HEK293 (cell line): ENCODE measurements at regions not wholly inside any gene's neighbourhood (a gene's known extent, or its start where the extent isn't known, plus 50 kb on each side); places are given as distances from the start of the nearest gene placed in this dataset.

Experiments used
- OSR2 ChIP-seq: fragments of 450-650 bp; formaldehyde crosslinking; IDR thresholded peaks from 2 replicates; pipeline ENCODE4 v1.5.1; 2016; ENCODE audit warnings: missing biosample characterization, missing genetic modification characterization
- OVOL3 ChIP-seq: fragments of 450-650 bp; formaldehyde crosslinking; IDR thresholded peaks from 2 replicates; pipeline ENCODE4 v1.5.1; 2016; ENCODE audit warnings: missing biosample characterization, missing genetic modification characterization
- SETDB1 ChIP-seq: IDR thresholded peaks from one replicate; pipeline ENCODE4 v1.6.1; 2017; ENCODE audit warnings: mild to moderate bottlenecking, low read length, moderate library complexity, mixed read lengths; ENCODE audit not compliant: insufficient read length
- ZEB2 ChIP-seq: fragments of 450-650 bp; formaldehyde crosslinking; IDR thresholded peaks from 2 replicates; pipeline ENCODE4 v1.5.1; 2016; ENCODE audit warnings: missing biosample characterization, missing genetic modification characterization
- ZFP69B ChIP-seq: fragments of 450-650 bp; formaldehyde crosslinking; IDR thresholded peaks from 2 replicates; pipeline ENCODE4 v1.5.1; 2016; ENCODE audit warnings: missing biosample characterization, missing genetic modification characterization
- ZNF274 ChIP-seq, 2 experiments: fragments of 200-500 bp in 1 of 2; fragments of 450-650 bp in 1 of 2; sonication (Bioruptor generic) in 1 of 2; formaldehyde crosslinking in 1 of 2; IDR thresholded peaks; 2 replicates each; pipeline versions ENCODE4 v1.5.1 to v1.6.1; 2014 to 2016; ENCODE audit warnings: borderline replicate concordance in 1 of 2, inconsistent platforms in 1 of 2, low read length in 1 of 2, missing biosample characterization in 1 of 2, missing genetic modification characterization in 1 of 2
- ZNF391 ChIP-seq: fragments of 450-650 bp; formaldehyde crosslinking; IDR thresholded peaks from 2 replicates; pipeline ENCODE4 v1.5.1; 2016; ENCODE audit warnings: low read depth, missing biosample characterization, missing genetic modification characterization, borderline replicate concordance
- ZNF600 ChIP-seq: fragments of 450-650 bp; formaldehyde crosslinking; IDR thresholded peaks from 2 replicates; pipeline ENCODE4 v1.5.1; 2016; ENCODE audit warnings: missing biosample characterization, missing genetic modification characterization
- ZNF677 ChIP-seq: fragments of 450-650 bp; IDR thresholded peaks from 2 replicates; pipeline ENCODE4 v1.5.0; 2018; ENCODE audit warnings: missing biosample characterization, mild to moderate bottlenecking, missing genetic modification characterization, moderate library complexity
- ZNF707 ChIP-seq: fragments of 450-650 bp; formaldehyde crosslinking; IDR thresholded peaks from 2 replicates; pipeline ENCODE4 v1.5.1; 2016; ENCODE audit warnings: missing biosample characterization, missing genetic modification characterization
- TF ChIP-seq, protein P1 (sequence below): fragments of 450-650 bp; formaldehyde crosslinking; IDR thresholded peaks from 2 replicates; pipeline ENCODE4 v1.5.1; 2016; ENCODE audit warnings: missing biosample characterization, missing genetic modification characterization
- TF ChIP-seq, protein P2 (sequence below): fragments of 450-650 bp; formaldehyde crosslinking; IDR thresholded peaks from 2 replicates; pipeline ENCODE4 v1.5.1; 2016; ENCODE audit warnings: missing biosample characterization, missing genetic modification characterization, low read depth
- TF ChIP-seq, protein P3 (sequence below): fragments of 450-650 bp; formaldehyde crosslinking; IDR thresholded peaks from 2 replicates; pipeline ENCODE4 v1.5.1; 2016; ENCODE audit warnings: missing biosample characterization, missing genetic modification characterization
- TF ChIP-seq, protein P4 (sequence below): fragments of 450-650 bp; formaldehyde crosslinking; IDR thresholded peaks from 2 replicates; pipeline ENCODE4 v1.5.1; 2016; ENCODE audit warnings: missing biosample characterization, missing genetic modification characterization

DNA sequence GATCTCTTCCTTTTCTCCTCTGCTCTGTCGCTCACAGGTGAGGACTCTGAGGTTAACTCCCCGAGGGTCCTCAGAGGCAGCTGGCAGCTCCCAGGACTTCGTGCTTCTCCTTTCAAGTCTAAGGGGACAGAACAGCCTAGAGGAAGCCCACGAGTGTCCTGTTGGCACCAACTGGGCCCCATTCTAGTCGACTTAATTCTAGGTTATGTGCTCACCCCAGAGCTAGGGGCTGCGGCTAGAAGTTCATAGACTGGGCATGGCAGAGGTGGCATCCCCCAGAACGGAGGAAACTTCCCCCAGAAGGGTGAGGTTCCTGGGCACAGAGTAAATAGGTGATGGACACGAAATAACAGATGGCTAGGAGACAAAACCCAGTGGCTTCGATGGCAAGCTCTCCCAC, 259.4 kb downstream of the TEX36 start:
- TF ChIP-seq, protein P1, sequence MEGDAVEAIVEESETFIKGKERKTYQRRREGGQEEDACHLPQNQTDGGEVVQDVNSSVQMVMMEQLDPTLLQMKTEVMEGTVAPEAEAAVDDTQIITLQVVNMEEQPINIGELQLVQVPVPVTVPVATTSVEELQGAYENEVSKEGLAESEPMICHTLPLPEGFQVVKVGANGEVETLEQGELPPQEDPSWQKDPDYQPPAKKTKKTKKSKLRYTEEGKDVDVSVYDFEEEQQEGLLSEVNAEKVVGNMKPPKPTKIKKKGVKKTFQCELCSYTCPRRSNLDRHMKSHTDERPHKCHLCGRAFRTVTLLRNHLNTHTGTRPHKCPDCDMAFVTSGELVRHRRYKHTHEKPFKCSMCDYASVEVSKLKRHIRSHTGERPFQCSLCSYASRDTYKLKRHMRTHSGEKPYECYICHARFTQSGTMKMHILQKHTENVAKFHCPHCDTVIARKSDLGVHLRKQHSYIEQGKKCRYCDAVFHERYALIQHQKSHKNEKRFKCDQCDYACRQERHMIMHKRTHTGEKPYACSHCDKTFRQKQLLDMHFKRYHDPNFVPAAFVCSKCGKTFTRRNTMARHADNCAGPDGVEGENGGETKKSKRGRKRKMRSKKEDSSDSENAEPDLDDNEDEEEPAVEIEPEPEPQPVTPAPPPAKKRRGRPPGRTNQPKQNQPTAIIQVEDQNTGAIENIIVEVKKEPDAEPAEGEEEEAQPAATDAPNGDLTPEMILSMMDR (tag by site-specific recombination): no peak
- no peak for TF ChIP-seq ZNF274 (IDR thresholded peaks at IDR 0.05; ENCODE audit: low read length)
- TF ChIP-seq ZNF274 (tag by site-specific recombination; IDR thresholded peaks at IDR 0.05; ENCODE audit: borderline replicate concordance): no peak
- TF ChIP-seq ZNF707 (tag by site-specific recombination): no peak
- no peak for TF ChIP-seq ZNF677 (tag by site-specific recombination)
- no peak for TF ChIP-seq ZNF391 (tag by site-specific recombination)
- no peak for TF ChIP-seq OVOL3 (tag by site-specific recombination)
- no peak for TF ChIP-seq ZFP69B (tag by site-specific recombination)
- no peak for TF ChIP-seq ZNF600 (tag by site-specific recombination)
- TF ChIP-seq OSR2 (tag by site-specific recombination): no peak
- TF ChIP-seq, protein P2, sequence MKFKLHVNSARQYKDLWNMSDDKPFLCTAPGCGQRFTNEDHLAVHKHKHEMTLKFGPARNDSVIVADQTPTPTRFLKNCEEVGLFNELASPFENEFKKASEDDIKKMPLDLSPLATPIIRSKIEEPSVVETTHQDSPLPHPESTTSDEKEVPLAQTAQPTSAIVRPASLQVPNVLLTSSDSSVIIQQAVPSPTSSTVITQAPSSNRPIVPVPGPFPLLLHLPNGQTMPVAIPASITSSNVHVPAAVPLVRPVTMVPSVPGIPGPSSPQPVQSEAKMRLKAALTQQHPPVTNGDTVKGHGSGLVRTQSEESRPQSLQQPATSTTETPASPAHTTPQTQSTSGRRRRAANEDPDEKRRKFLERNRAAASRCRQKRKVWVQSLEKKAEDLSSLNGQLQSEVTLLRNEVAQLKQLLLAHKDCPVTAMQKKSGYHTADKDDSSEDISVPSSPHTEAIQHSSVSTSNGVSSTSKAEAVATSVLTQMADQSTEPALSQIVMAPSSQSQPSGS: no peak
- TF ChIP-seq, protein P3, sequence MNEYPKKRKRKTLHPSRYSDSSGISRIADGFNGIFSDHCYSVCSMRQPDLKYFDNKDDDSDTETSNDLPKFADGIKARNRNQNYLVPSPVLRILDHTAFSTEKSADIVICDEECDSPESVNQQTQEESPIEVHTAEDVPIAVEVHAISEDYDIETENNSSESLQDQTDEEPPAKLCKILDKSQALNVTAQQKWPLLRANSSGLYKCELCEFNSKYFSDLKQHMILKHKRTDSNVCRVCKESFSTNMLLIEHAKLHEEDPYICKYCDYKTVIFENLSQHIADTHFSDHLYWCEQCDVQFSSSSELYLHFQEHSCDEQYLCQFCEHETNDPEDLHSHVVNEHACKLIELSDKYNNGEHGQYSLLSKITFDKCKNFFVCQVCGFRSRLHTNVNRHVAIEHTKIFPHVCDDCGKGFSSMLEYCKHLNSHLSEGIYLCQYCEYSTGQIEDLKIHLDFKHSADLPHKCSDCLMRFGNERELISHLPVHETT (tag by site-specific recombination): no peak
- no peak for TF ChIP-seq ZEB2 (tag by site-specific recombination)
- TF ChIP-seq SETDB1: no peak
- TF ChIP-seq, protein P4, sequence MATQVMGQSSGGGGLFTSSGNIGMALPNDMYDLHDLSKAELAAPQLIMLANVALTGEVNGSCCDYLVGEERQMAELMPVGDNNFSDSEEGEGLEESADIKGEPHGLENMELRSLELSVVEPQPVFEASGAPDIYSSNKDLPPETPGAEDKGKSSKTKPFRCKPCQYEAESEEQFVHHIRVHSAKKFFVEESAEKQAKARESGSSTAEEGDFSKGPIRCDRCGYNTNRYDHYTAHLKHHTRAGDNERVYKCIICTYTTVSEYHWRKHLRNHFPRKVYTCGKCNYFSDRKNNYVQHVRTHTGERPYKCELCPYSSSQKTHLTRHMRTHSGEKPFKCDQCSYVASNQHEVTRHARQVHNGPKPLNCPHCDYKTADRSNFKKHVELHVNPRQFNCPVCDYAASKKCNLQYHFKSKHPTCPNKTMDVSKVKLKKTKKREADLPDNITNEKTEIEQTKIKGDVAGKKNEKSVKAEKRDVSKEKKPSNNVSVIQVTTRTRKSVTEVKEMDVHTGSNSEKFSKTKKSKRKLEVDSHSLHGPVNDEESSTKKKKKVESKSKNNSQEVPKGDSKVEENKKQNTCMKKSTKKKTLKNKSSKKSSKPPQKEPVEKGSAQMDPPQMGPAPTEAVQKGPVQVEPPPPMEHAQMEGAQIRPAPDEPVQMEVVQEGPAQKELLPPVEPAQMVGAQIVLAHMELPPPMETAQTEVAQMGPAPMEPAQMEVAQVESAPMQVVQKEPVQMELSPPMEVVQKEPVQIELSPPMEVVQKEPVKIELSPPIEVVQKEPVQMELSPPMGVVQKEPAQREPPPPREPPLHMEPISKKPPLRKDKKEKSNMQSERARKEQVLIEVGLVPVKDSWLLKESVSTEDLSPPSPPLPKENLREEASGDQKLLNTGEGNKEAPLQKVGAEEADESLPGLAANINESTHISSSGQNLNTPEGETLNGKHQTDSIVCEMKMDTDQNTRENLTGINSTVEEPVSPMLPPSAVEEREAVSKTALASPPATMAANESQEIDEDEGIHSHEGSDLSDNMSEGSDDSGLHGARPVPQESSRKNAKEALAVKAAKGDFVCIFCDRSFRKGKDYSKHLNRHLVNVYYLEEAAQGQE (tag by site-specific recombination): no peak
